GM19043 (cell line): ENCODE measurements at regions not wholly inside any gene's neighbourhood (a gene's known extent, or its start where the extent isn't known, plus 50 kb on each side); places are given as distances from the start of the nearest gene placed in this dataset.

Experiments used
- ATAC-seq: cut with Tn5 transposase; IDR thresholded peaks from one replicate; pipeline ENCODE4 v1.9.1; 2021; ENCODE audit warnings: low read depth; ENCODE audit not compliant: unreplicated experiment

GRCh38 chr6:29884261-29884660 is 56.6 kb downstream of the HLA-G start:
- no peak for ATAC-seq

DNA sequence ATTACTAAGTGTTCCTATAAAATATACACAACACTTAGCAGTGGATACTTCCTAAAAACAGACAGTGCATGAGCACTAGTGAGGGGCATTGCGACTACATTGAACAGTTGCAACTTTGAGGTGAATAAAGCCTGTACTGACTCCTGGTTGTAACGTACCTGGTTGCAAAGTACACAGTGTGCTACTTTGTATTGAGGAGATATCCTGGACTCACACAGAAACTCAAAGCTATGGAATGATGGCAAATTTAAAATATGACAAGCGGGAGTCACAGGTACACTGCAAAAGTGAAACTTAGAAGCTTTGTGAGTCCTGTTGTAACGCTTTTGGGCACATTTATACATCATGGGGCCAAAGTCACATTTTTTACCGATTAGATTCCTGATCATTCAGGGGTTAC is 55.6 kb upstream of the HLA-A start:
- ATAC-seq = no peak

DNA sequence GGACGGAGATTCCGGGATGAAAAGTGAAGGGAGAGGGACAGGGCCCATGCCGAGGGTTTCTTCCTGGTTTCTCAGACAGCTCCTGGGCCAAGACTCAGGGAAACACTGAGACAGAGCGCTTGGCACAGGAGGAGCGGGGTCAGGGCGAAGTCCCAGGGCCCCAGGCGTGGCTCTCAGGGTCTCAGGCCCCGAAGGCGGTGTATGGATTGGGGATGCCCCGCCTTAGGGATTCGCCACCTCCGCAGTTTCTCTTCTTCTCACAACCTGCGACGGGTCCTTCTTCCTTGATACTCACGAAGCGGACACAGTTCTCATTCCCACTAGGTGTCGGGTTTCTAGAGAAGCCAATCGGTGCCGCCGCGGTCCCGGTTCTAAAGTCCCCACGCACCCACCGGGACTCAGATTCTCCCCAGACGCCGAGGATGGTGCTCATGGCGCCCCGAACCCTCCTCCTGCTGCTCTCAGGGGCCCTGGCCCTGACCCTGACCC is 55.0 kb upstream of the HLA-A start:
- no peak for ATAC-seq

- peak; percentile 67 for ATAC-seq
Measured at GRCh38 chr6:29887819-29888776, 54.2 kb upstream of the HLA-A start.
